Right ventricle myocardium superior (tissue), 1 donor: ENCODE measurements at regions not wholly inside any gene's neighbourhood (a gene's known extent, or its start where the extent isn't known, plus 50 kb on each side); places are given as distances from the start of the nearest gene placed in this dataset.
"Not testable (repeated sequence)": the region's sequence is repeated elsewhere in the genome, so short reads cannot be mapped to it uniquely, and the experiment has no call there.

Source experiments
- ATAC-seq: fragments of 200-7000 bp; cut with Tn5 transposase; one replicate; pipeline ENCODE4 v1.9.1; 2020; ENCODE audit warnings: mild to moderate bottlenecking; ENCODE audit not compliant: poor library complexity
- DNase-seq: peaks from one replicate; pipeline ENCODE4 v3.0.0-alpha.2; 2020
- intact Hi-C: fragments of 100-400 bp; cut with DNase I; formaldehyde crosslinking; loops from one replicate; pipeline ENCODE4 v1.11.2; 2022
- donor health status: DM: no; HTN: yes; CAD: no; lungs with severe emphysema.

DNA sequence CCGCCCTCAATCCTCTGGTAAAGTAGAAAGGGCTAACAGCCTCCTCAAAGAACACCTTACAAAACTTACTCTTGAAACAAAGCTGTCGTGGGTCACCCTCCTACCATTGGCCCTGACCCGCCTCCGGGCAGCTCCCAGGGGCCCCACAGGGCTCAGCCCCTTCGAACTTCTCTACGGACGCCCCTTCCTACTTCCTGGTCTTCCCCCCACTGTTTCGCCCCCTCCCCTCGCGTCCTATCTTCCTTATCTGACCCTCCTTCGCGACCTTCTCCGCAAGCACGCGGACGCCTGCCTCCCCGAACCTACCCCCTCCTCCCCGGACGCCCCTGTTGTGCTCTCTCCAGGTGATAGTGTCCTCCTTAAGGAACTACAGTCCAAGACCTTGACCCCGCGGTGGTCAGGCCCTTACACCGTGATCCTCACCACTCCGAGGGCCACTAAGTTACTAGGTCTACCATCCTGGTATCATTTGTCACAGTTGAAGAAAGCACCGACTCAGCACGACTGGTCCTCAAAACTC lies 963.1 kb downstream of the RPA4 start:
- intact Hi-C loops = no loop called here
- DNase-seq (no peak), ATAC-seq (no peak)

GRCh38 chrX:97847885-97848679 lies 964.4 kb downstream of the RPA4 start:
- intact Hi-C loops = no loop called here

GRCh38 chrX:97849951-97850350 lies 966.2 kb downstream of the RPA4 start:
- no peak for ATAC-seq
- intact Hi-C loops = no loop called here
- no peak for DNase-seq

More at GRCh38 chrX:97847885-97848679, 964.4 kb downstream of the RPA4 start:
- DNase-seq (no peak), ATAC-seq (no peak)

DNA sequence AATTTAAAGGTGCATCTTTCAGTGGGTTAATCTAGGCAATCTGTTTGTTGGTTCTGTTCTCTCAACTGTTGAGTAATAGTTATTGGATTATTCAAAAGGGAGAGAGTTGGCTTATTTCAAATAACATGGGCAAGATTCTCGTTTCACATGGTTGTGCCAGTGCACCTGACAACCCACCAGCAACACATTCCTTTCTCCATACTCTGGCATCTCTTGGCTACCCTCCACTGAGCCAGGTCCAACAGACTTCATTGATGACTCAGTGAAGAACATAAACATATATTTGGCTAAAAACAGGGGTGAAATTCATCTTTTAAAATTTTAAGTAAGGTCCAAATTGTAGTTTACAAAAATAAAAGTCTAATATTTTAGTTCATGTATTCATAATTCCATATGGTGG lies 967.2 kb downstream of the RPA4 start:
- intact Hi-C loops = no loop called here
- no peak for ATAC-seq
- no peak for DNase-seq

DNA sequence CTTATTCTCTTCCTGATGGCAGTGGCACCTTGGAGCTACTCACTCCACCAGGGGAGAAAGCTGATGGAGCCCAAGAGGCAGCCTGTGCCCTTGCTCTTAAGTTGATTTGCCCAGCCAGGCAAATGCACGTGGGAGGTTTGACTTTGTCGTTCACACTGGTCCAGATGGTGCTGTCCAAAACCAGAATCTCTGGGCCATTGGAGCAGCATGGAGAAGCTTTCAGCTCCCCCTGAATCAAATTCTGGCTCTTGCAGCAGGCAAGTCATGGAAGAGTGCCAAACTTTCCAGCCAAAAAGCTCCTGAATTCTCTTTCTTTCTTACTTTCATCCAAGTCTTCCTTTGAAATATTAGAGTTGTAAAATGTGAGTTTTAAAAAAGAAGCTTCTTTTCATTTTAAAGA lies 970.4 kb downstream of the RPA4 start:
- intact Hi-C loops = no loop called here
- DNase-seq = no peak
- no peak for ATAC-seq

- DNase-seq = no peak
- no peak for ATAC-seq
- intact Hi-C loops = no loop called here
These were observed 974.9 kb downstream of the RPA4 start for GRCh38 chrX:97858592-97858991.

DNA sequence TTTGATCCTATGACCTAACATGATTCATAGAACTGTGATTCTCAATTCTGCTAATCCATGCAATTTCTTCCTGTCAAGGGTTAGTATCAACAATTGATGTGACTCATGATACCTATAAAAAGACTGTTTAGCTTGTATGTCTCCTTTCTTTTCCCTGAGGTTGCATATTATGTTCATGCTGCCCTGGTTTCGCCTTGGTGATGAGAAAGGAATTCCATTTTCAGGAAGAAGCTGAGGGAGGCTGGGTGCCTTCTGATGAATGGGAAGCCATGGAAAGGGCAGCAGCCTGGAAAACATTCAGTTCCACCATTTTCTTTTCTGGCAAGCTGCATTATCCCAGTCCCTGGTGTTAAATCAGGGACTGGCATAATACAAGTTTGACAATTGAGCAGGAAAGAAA lies 976.5 kb downstream of the RPA4 start:
- intact Hi-C loops = no loop called here
- ATAC-seq (no peak), DNase-seq (no peak)

- intact Hi-C loops = no loop called here
- ATAC-seq (no peak), DNase-seq (no peak)
These were observed 979.6 kb downstream of the RPA4 start for GRCh38 chrX:97863261-97863660.

GRCh38 chrX:97867266-97867665 lies 983.6 kb downstream of the RPA4 start:
- DNase-seq = no peak
- intact Hi-C loops = no loop called here
- no peak for ATAC-seq

DNA sequence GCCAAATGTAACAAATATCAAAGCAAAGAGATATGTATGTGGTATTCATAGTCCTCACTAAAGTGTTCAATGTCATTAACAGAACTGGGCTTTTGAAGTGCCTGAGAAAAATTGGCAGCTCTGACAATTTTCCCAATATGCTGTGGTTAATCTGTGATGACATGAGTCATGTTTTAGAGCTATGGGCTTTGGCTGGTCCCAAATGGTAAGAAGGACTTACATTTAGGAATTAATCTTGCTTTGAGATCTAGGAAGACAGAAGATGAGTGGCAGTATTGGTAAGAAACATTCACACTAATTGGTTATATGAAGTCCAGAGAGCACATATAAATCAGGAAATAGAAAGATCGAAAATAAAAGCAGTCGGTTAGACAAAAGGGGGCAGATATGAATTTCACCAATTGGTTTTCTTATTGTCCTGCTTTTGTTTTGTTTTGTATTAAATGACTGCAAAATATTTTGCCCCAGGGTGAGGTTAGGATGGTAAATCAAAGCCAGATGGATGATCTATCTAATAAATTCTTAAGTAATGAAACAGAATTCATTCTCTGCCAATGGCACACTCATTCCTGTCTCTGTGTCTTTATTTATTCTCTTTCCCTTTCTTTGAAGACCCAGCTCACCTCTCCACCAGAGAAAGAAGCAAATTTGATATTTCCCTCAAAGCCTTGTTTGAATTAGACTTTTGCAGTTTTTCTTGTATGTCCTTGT lies 993.1 kb downstream of the RPA4 start:
- no peak for ATAC-seq
- intact Hi-C loops = no loop called here
- DNase-seq = no peak

DNA sequence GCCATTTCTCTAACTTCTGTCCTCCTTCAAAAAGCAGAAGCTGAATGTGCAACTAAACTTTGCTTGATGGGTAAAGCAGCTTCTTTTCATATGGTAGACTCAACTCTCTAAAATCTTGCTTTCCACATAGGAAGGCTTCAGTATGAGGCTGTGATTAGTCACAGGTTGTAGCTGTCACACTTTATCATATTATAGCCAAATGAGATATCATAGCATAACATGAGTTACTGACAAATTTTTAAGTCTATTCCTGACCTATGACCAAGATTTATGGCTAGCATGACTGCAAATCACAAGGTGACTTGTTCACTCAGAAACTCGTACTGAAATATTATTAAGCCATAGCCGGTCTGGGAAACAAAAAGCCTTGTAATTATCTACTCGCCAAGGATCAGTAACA lies 998.6 kb downstream of the RPA4 start:
- ATAC-seq (no peak), DNase-seq (no peak)
- intact Hi-C loops = no loop called here

- ATAC-seq = no peak
- intact Hi-C loops = no loop called here
These were observed 1012.0 kb downstream of the RPA4 start for GRCh38 chrX:97895751-97896150.

GRCh38 chrX:97897998-97898397 lies 1014.3 kb downstream of the RPA4 start:
- intact Hi-C loops = no loop called here
- DNase-seq (no peak), ATAC-seq (no peak)

More at GRCh38 chrX:97895751-97896150, 1012.0 kb downstream of the RPA4 start:
- DNase-seq = no peak

DNA sequence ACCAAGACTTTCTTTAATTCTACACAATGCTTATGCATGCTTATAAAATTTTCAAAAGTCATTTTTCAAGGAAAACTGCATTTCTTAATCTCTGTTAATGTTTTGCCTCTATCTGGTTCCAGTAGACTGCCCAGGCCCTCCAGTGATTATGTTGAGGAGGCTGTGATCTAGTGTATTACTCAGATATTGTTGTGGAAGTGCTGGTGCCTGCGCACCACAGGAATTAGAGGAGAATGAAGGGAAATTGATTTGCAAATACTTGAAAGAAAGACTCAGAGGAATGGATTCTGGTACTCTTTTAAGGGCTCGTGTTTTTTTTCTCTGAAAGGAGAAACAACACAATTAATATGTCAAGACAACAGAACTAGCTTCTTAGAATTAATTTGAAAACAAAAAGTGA lies 1015.1 kb downstream of the RPA4 start:
- DNase-seq = no peak
- intact Hi-C loops = no loop called here
- ATAC-seq = no peak

DNA sequence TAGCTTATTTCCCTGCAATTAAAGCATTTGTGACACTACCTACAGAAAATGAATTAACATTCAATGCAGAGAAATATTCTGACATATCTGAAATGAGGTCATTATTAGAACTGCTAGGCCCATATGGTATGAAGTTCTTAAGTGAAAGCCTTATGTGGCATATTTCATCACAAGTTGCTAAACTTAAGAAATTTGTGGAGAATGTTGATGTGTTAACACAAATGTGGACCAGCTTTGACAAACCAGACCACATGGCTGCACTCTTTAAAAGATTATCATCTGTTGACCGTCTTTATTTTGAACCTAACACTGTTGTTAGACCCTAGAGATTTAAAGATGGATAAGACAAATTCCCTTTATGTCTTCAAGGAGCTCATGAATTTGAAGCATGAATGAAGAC lies 1024.1 kb downstream of the RPA4 start:
- no peak for ATAC-seq
- intact Hi-C loops = no loop called here
- DNase-seq = no peak

DNA sequence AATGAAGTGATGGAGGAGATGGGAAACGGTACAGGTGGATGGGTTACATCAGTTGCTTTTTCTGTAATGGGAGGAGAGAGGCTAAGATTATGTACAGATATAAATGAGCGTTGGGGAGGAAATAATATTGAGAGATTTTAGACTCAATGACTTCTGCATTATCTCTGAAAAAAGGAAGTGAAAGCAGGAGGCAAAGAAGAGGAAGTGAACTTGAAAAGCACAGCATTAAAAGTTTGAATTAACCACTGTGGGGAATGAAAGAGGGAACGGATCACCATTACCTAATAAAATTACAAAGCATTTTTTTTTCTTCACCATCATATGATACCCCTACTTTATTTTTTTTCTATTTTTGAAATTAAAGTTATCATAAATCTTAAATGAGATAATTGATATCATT lies 1025.5 kb downstream of the RPA4 start:
- no peak for DNase-seq
- intact Hi-C loops = no loop called here
- no peak for ATAC-seq

DNA sequence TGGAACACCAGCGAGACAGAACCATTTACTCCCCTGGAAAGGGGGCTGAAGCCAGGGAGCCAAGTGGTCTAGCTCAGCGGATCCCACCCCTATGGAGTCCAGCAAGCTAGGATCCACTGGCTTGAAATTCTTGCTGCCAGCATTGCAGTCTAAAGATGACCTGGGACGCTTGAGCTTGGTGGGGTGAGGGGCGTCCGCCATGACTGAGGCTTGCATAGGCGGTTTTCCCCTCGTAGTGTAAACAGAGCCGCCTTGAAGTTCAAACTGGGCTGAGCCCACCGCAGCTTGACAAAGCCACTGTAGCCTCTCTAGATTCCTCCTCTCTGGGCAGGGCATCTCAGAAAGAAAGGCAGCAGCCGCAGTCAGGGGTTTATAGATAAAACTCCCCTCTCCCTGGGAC lies 1031.7 kb downstream of the RPA4 start:
- ATAC-seq, DNase-seq, intact Hi-C loops: not testable (repeated sequence)

DNA sequence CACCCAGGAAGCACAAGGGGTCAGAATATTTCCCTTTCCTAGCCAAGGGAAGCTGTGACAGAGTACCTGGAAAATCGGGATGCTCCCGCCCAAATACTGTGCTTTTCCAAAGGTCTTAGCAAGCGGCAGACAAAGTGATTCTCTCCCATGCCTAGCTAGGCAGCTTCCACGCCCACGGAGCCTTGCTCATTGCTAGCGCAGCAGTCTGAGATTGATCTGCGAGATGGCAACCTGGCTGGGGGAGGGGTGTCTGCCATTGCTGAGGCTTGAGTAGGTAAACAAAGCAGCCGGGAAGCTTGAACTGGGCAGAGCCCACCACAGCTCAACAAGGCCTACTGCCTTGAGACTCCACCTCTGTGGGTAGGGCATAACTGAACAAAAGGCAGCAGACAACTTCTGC lies 1037.5 kb downstream of the RPA4 start:
- DNase-seq, intact Hi-C loops, ATAC-seq: not testable (repeated sequence)

DNA sequence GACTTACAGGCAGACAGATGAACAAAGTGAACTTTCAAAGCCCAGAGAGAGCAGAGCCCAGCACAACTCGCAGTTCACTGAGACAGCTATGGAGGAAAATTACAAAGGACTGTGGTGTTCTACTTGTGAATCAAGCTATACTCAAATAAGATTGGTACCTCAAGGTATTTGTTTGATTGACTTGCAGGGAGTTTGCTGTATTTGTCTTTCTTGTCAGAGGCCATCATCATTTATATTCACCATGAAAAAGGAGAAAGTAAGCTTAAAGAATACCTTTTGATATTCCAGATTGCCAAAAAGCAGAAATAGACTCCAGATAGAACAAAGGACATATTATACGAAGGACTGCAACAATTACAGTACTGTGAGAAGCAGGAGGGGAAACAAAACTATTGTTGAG lies 1047.9 kb downstream of the RPA4 start:
- no peak for ATAC-seq
- intact Hi-C loops = no loop called here
- no peak for DNase-seq

- intact Hi-C loops = no loop called here
- DNase-seq = no peak
- ATAC-seq = no peak
These were observed 1052.6 kb downstream of the RPA4 start for GRCh38 chrX:97936296-97936695.
